ENCODE measurements at regions not wholly inside any gene's neighbourhood (a gene's known extent, or its start where the extent isn't known, plus 50 kb on each side); places are given as distances from the start of the nearest gene placed in this dataset.
"Not testable (repeated sequence)": the region's sequence is repeated elsewhere in the genome, so short reads cannot be mapped to it uniquely, and the experiment has no call there.

GRCh38 chr2:210922419-210922818 lies 366.0 kb downstream of the CPS1 start:
- Mint-ChIP-seq H3K27me3 (ENCODE audit: low read depth) (no peaks in the 10 kb centered on the region), H3K4me1 (ENCODE audit: low read depth) (no peaks in the 10 kb centered on the region), H3K27ac (no peak overlapping the region), H3K36me3 (ENCODE audit: low read depth) (no peaks in the 10 kb centered on the region), H3K9me3 (ENCODE audit: insufficient read depth) (no peaks in the 10 kb centered on the region), H3K4me3 (no peak overlapping the region)
- POLR2A ChIA-PET, result no interaction called here
- DNase-seq (no peak), ATAC-seq (no peak)
- CTCF ChIA-PET, result no interaction called here

DNA sequence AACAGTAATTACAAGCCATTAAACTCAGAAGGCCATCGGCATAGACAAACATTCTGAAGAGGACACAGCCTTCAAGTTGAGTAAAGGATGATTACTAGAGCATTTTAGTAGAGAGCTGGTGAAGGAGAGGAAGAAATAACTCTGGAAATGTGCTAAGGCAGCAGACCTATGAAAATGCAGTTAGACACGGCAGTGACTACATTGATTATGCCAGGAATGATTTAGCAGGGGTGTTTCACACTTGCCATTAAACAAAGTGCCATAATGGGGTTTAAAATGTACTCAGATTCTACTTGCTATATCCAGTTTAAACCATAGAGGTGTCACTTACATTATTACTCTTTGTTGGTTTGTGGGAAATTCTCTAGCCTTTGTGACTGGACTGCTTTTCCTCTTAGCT lies 372.3 kb downstream of the CPS1 start:
- H3K27me3 Mint-ChIP-seq (ENCODE audit: low read depth), result no peaks in the 10 kb centered on the region
- ATAC-seq (no peak), DNase-seq (no peak)
- POLR2A ChIA-PET, result no interaction called here
- no peaks in the 10 kb centered on the region for H3K9me3 Mint-ChIP-seq (ENCODE audit: insufficient read depth)
- no peaks in the 10 kb centered on the region for H3K4me1 Mint-ChIP-seq (ENCODE audit: low read depth)
- CTCF ChIA-PET, result no interaction called here
- H3K4me3 Mint-ChIP-seq, result no peak overlapping the region
- no peak overlapping the region for H3K27ac Mint-ChIP-seq
- H3K36me3 Mint-ChIP-seq (ENCODE audit: low read depth), result no peaks in the 10 kb centered on the region

- Mint-ChIP-seq H3K9me3 (ENCODE audit: insufficient read depth) (peaks cover 4% of the 10 kb centered on the region), H3K4me1 (ENCODE audit: low read depth) (no peaks in the 10 kb centered on the region), H3K27ac (no peak overlapping the region), H3K36me3 (ENCODE audit: low read depth) (no peaks in the 10 kb centered on the region), H3K27me3 (ENCODE audit: low read depth) (no peaks in the 10 kb centered on the region), H3K4me3 (no peak overlapping the region)
- DNase-seq (no peak), ATAC-seq (no peak)
- ChIA-PET CTCF (no interaction called here), POLR2A (no interaction called here)
Measured at GRCh38 chr2:210938228-210938627, 381.8 kb downstream of the CPS1 start.

DNA sequence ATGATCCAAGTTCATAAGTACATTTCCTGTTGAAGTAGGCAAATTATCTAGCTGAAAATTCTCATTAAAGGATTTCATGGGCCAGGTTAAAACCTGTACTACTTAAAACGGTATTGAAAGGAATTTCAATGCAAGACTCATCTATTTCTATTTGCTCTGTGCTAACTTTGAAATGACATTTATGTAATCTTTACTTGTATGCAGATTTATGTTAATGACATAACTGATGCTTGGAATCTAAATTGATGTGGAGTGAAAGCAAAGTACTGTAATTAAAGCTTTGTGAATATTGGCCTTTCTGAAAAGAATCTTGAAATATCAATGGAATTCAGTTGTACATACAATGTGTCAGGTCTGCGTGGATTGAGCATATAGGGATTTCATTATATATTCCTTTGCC lies 390.0 kb downstream of the CPS1 start:
- Mint-ChIP-seq H3K36me3 (ENCODE audit: low read depth) (no peaks in the 10 kb centered on the region), H3K27me3 (ENCODE audit: low read depth) (no peaks in the 10 kb centered on the region), H3K27ac (no peak overlapping the region), H3K4me1 (ENCODE audit: low read depth) (no peaks in the 10 kb centered on the region), H3K4me3 (no peak overlapping the region), H3K9me3 (ENCODE audit: insufficient read depth) (peaks cover 4% of the 10 kb centered on the region)
- CTCF ChIA-PET, result no interaction called here
- ATAC-seq (no peak), DNase-seq (no peak)
- POLR2A ChIA-PET, result no interaction called here

- H3K9me3 Mint-ChIP-seq (ENCODE audit: insufficient read depth); POLR2A ChIA-PET; DNase-seq; CTCF ChIA-PET; H3K27ac Mint-ChIP-seq; H3K4me3 Mint-ChIP-seq; H3K36me3 Mint-ChIP-seq (ENCODE audit: low read depth); H3K4me1 Mint-ChIP-seq (ENCODE audit: low read depth); H3K27me3 Mint-ChIP-seq (ENCODE audit: low read depth); ATAC-seq: not testable (repeated sequence)
Measured at GRCh38 chr2:210950434-210951060, 394.1 kb downstream of the CPS1 start.

DNA sequence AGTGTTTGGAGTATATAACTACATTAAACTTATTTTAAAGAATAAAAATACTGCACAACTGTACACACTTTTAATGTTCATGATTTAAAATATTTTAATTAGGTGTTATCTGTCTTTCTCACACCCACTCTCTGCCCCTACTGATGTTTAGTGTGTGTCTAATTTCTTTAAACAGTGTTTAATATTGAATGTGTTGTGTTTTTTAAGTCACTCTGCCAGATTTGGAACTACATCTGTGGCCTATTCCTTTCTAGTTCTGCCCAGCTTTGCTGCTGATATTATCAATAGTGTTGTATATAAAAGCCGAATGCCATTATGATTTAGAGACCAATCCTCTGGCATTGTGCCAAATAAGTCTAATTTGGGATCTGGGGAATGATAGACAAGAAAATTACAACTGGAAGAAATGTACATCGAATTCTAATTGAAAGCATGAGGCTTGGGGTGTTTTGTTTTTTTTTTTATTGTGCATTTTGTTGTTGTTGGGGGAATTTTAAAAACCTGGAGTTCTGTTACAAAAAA lies 398.0 kb downstream of the CPS1 start:
- Mint-ChIP-seq H3K4me1 (ENCODE audit: low read depth) (no peaks in the 10 kb centered on the region), H3K27me3 (ENCODE audit: low read depth) (no peaks in the 10 kb centered on the region), H3K36me3 (ENCODE audit: low read depth) (no peaks in the 10 kb centered on the region), H3K4me3 (no peak overlapping the region), H3K27ac (no peak overlapping the region), H3K9me3 (ENCODE audit: insufficient read depth) (peaks cover 4% of the 10 kb centered on the region)
- no peak for DNase-seq
- ChIA-PET CTCF (no interaction called here), POLR2A (no interaction called here)
- no peak for ATAC-seq

- ChIA-PET POLR2A (no interaction called here), CTCF (no interaction called here)
- ATAC-seq, result no peak
- no peak overlapping the region for H3K4me3 Mint-ChIP-seq
- DNase-seq, result no peak
- H3K27me3 Mint-ChIP-seq (ENCODE audit: low read depth), result no peaks in the 10 kb centered on the region
- no peaks in the 10 kb centered on the region for H3K4me1 Mint-ChIP-seq (ENCODE audit: low read depth)
- H3K36me3 Mint-ChIP-seq (ENCODE audit: low read depth), result no peaks in the 10 kb centered on the region
- no peak overlapping the region for H3K27ac Mint-ChIP-seq
- H3K9me3 Mint-ChIP-seq (ENCODE audit: insufficient read depth), result peaks cover 4% of the 10 kb centered on the region
Measured at GRCh38 chr2:210955591-210955990, 399.2 kb downstream of the CPS1 start.

DNA sequence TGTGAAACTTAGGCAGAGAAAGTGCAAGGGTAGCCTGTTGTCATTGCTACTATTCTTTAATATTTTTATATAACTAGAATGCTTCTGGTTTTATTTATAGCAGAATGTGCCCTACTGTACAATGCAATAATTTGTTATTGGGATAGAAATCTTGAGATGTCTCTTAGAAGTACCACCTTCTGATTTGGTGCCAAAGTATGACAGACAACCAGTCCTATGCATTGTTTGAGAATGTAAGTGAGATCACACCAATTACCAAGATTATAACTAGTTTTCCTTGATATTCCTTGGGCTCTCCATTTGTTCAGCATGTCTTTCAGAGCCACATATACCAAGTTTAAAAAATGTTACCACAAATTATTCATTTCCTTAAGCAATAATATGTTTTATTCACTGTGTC lies 399.7 kb downstream of the CPS1 start:
- DNase-seq (no peak), ATAC-seq (no peak)
- CTCF ChIA-PET, result no interaction called here
- Mint-ChIP-seq H3K36me3 (ENCODE audit: low read depth) (no peaks in the 10 kb centered on the region), H3K9me3 (ENCODE audit: insufficient read depth) (peaks cover 4% of the 10 kb centered on the region), H3K4me3 (no peak overlapping the region), H3K27ac (no peak overlapping the region), H3K27me3 (ENCODE audit: low read depth) (no peaks in the 10 kb centered on the region), H3K4me1 (ENCODE audit: low read depth) (no peaks in the 10 kb centered on the region)
- POLR2A ChIA-PET, result no interaction called here

GRCh38 chr2:210961249-210961648 lies 404.9 kb downstream of the CPS1 start:
- H3K4me1 Mint-ChIP-seq (ENCODE audit: low read depth), result no peaks in the 10 kb centered on the region
- no peaks in the 10 kb centered on the region for H3K36me3 Mint-ChIP-seq (ENCODE audit: low read depth)
- no peaks in the 10 kb centered on the region for H3K27me3 Mint-ChIP-seq (ENCODE audit: low read depth)
- ChIA-PET CTCF (no interaction called here), POLR2A (no interaction called here)
- H3K9me3 Mint-ChIP-seq (ENCODE audit: insufficient read depth), result no peaks in the 10 kb centered on the region
- no peak for ATAC-seq
- no peak overlapping the region for H3K4me3 Mint-ChIP-seq
- no peak overlapping the region for H3K27ac Mint-ChIP-seq
- no peak for DNase-seq

GRCh38 chr2:210963386-210963785 lies 407.0 kb downstream of the CPS1 start:
- Mint-ChIP-seq H3K36me3 (ENCODE audit: low read depth) (no peaks in the 10 kb centered on the region), H3K9me3 (ENCODE audit: insufficient read depth) (no peaks in the 10 kb centered on the region), H3K4me3 (no peak overlapping the region), H3K27me3 (ENCODE audit: low read depth) (no peaks in the 10 kb centered on the region), H3K4me1 (ENCODE audit: low read depth) (no peaks in the 10 kb centered on the region), H3K27ac (no peak overlapping the region)
- ATAC-seq (no peak), DNase-seq (no peak)
- CTCF ChIA-PET, result no interaction called here
- POLR2A ChIA-PET, result no interaction called here

GRCh38 chr2:210964141-210964764 lies 407.9 kb downstream of the CPS1 start:
- ChIA-PET POLR2A (no interaction called here), CTCF (no interaction called here)
- H3K27ac Mint-ChIP-seq, result no peak overlapping the region
- H3K4me3 Mint-ChIP-seq, result no peak overlapping the region
- no peaks in the 10 kb centered on the region for H3K36me3 Mint-ChIP-seq (ENCODE audit: low read depth)
- DNase-seq (no peak), ATAC-seq (no peak)
- H3K27me3 Mint-ChIP-seq (ENCODE audit: low read depth), result no peaks in the 10 kb centered on the region
- no peaks in the 10 kb centered on the region for H3K4me1 Mint-ChIP-seq (ENCODE audit: low read depth)
- no peaks in the 10 kb centered on the region for H3K9me3 Mint-ChIP-seq (ENCODE audit: insufficient read depth)

DNA sequence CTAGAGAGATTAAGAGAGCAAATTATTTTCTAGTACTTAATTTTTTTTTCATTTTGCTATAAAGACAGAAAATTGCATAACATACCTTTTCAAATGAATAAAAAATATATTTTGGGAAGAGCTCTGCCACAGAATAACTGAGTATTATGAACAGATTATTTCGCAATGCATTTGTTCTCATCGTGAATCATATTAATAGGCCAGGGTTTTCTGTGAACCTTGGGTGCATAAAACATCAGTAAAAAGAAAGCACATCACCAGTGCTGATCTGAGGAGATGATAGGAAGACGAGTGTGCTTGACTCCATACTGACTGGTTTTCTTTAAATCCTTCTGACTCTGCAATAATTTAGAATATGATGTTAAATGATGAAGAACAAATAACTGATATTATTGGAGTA lies 409.1 kb downstream of the CPS1 start:
- Mint-ChIP-seq H3K9me3 (ENCODE audit: insufficient read depth) (no peaks in the 10 kb centered on the region), H3K27me3 (ENCODE audit: low read depth) (no peaks in the 10 kb centered on the region), H3K4me1 (ENCODE audit: low read depth) (no peaks in the 10 kb centered on the region), H3K27ac (no peak overlapping the region), H3K4me3 (no peak overlapping the region), H3K36me3 (ENCODE audit: low read depth) (no peaks in the 10 kb centered on the region)
- ATAC-seq (no peak), DNase-seq (no peak)
- CTCF ChIA-PET, result no interaction called here
- POLR2A ChIA-PET, result no interaction called here

DNA sequence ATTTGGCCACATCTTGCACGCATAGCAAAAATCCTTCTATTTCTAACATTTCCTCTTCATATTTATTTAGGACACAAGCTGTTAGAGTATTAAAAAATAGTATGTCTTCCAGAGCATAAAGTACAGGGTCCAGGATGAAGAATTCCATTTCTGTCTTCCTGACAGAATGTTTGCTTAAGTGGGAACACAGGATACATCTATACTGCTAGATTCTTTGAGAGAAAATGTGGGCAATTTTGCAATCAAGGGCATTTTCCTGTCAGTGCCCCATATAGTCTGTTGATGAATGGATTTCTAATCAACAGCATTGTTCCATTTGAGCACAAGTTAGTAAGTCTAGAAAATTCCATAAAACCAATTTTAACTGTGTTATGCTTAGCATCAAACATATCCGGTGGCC lies 409.9 kb downstream of the CPS1 start:
- H3K27ac Mint-ChIP-seq, result no peak overlapping the region
- ATAC-seq (no peak), DNase-seq (no peak)
- H3K4me1 Mint-ChIP-seq (ENCODE audit: low read depth), result no peaks in the 10 kb centered on the region
- POLR2A ChIA-PET, result no interaction called here
- no peaks in the 10 kb centered on the region for H3K27me3 Mint-ChIP-seq (ENCODE audit: low read depth)
- no peak overlapping the region for H3K4me3 Mint-ChIP-seq
- no peaks in the 10 kb centered on the region for H3K9me3 Mint-ChIP-seq (ENCODE audit: insufficient read depth)
- no peaks in the 10 kb centered on the region for H3K36me3 Mint-ChIP-seq (ENCODE audit: low read depth)
- CTCF ChIA-PET, result no interaction called here
